ENCODE measurements at regions not wholly inside any gene's neighbourhood (a gene's known extent, or its start where the extent isn't known, plus 50 kb on each side); places are given as distances from the start of the nearest gene placed in this dataset.

GRCh38 chr15:98174841-98175240 is 214.3 kb downstream of the ARRDC4 start (continued):
- TF ChIP-seq POLR2AphosphoS5 (IDR thresholded peaks at IDR 0.05; ENCODE audit: low read depth, low read length) (no peak), ZBTB33 (IDR thresholded peaks at IDR 0.05; ENCODE audit: extremely low read depth, insufficient replicate concordance, low read length) (no peak), YY1 (IDR thresholded peaks at IDR 0.05; ENCODE audit: extremely low read depth, insufficient replicate concordance, low read depth, low read length) (no peak), ZNF274 (IDR thresholded peaks at IDR 0.05; ENCODE audit: low read depth, low read length) (no peak), ATF3 (IDR thresholded peaks at IDR 0.05) (no peak)

- intact Hi-C loops (cut with micrococcal nuclease): loop anchor here (2.0 to 10.0 kb wide), 2 partner anchors 273 to 933 kb away; no protein-coding TSS in a partner anchor
- no TSS peak for BruUV-seq (replicated peaks)
- Histone ChIP-seq H3K27me3 (ENCODE audit: insufficient read depth, low read length) (peaks cover 14% of the 10 kb centered on the region; the same call in 1 of the 2 replicates), H2AFZ (ENCODE audit: low read depth, low read length, poor library complexity, severe bottlenecking) (no peak overlapping the region), H3K27ac (ENCODE audit: low read depth, low read length) (no peak overlapping the region), H3K4me2 (ENCODE audit: low read length) (no peak overlapping the region), H3K36me3 (ENCODE audit: control insufficient read depth in 1 of 2, insufficient read depth in 2 of 2, low read length in 2 of 2) (no peaks in the 10 kb centered on the region), H3K9me3 (ENCODE audit: control insufficient read depth in 1 of 2, insufficient read depth in 1 of 2, low read depth in 1 of 2, low read length in 2 of 2) (no peaks in the 10 kb centered on the region), H3K79me2 (ENCODE audit: insufficient read depth, low read length) (no peaks in the 10 kb centered on the region), H4K20me1 (ENCODE audit: insufficient read depth) (no peaks in the 10 kb centered on the region; the same call in 1 of the 2 replicates), H3K4me3 (replicated peaks in 1 of 2; ENCODE audit: low read depth in 1 of 2, low read length in 2 of 2) (no peak overlapping the region), H3K9ac (ENCODE audit: low read length) (no peak overlapping the region), H3K4me1 (ENCODE audit: control insufficient read depth in 1 of 2, insufficient read depth in 2 of 2, low read length in 2 of 2) (no peaks in the 10 kb centered on the region), H3K9me2 (ENCODE audit: insufficient read depth) (no peaks in the 10 kb centered on the region)
- CTCF ChIA-PET: interaction anchor here (0.6 to 2.0 kb wide), 18 partner anchors 8 to 932 kb away, joined by 3 to 24 read pairs (median 5); no protein-coding TSS in a partner anchor
- DNase-seq (ENCODE audit: low read depth, low spot score) (peak; percentile 36), ATAC-seq (peak; percentile 84)
- POLR2A ChIA-PET: no interaction called here
- RAD21 ChIA-PET (ENCODE audit: low non-redundant PET in 1 of 2, low total read pairs in 2 of 2, uncharacterized antibody in 2 of 2, unreplicated experiment in 2 of 2): interaction anchor here (0.6 to 1.2 kb wide), 2 partner anchors 117 to 182 kb away, joined by 3 to 4 read pairs; no protein-coding TSS in a partner anchor
- TF ChIP-seq ZBTB33 (IDR thresholded peaks at IDR 0.05; ENCODE audit: extremely low read depth, insufficient replicate concordance, low read length): no peak
- no peak for TF ChIP-seq ZFX (IDR thresholded peaks at IDR 0.05)
- peak; percentile 72 for TF ChIP-seq RAD21 (IDR thresholded peaks at IDR 0.05; ENCODE audit: low read depth)
- TF ChIP-seq MAX (IDR thresholded peaks at IDR 0.05): no peak
- TF ChIP-seq REST (IDR thresholded peaks at IDR 0.05; ENCODE audit: low read depth): no peak
- peak; percentile 29 to 62 (median 50); a peak in 5 of 6 replicates for TF ChIP-seq CTCF (IDR thresholded peaks at IDR 0.05 in 2 of 3, conservative IDR thresholded peaks at IDR 0.05 in 1 of 3; ENCODE audit: borderline replicate concordance in 1 of 3, insufficient read depth in 1 of 3, low read depth in 2 of 3, low read length in 2 of 3)
- TF ChIP-seq EGR1 (IDR thresholded peaks at IDR 0.05; ENCODE audit: low read depth): no peak
- no peak for TF ChIP-seq CEBPB (IDR thresholded peaks at IDR 0.05; ENCODE audit: low read depth)
Observed at GRCh38 chr15:98177966-98178592, 217.6 kb downstream of the ARRDC4 start.
